Choroid plexus epithelial cell (primary cell): ENCODE measurements at regions not wholly inside any gene's neighbourhood (a gene's known extent, or its start where the extent isn't known, plus 50 kb on each side); places are given as distances from the start of the nearest gene placed in this dataset.

Experiments used
- DNase-seq: peaks from one replicate; pipeline ENCODE4 v3.0.0-alpha.2; 2010; ENCODE audit warnings: low read depth
- H3K4me3 ChIP-seq: 2 replicates; pipeline ENCODE4 v1.5.1; 2011; ENCODE audit warnings: low read depth, mild to moderate bottlenecking, control low read depth, low read length, moderate library complexity
- TF ChIP-seq, protein P1 (sequence below): conservative IDR thresholded peaks from 2 replicates; pipeline ENCODE4 v1.5.1; 2011; ENCODE audit warnings: low read depth, mild to moderate bottlenecking, control low read depth, inconsistent platforms, low read length, moderate library complexity

GRCh38 chr5:18805376-18805775 is 1171.1 kb downstream of the TAF11L14 start:
- TF ChIP-seq, protein P1, sequence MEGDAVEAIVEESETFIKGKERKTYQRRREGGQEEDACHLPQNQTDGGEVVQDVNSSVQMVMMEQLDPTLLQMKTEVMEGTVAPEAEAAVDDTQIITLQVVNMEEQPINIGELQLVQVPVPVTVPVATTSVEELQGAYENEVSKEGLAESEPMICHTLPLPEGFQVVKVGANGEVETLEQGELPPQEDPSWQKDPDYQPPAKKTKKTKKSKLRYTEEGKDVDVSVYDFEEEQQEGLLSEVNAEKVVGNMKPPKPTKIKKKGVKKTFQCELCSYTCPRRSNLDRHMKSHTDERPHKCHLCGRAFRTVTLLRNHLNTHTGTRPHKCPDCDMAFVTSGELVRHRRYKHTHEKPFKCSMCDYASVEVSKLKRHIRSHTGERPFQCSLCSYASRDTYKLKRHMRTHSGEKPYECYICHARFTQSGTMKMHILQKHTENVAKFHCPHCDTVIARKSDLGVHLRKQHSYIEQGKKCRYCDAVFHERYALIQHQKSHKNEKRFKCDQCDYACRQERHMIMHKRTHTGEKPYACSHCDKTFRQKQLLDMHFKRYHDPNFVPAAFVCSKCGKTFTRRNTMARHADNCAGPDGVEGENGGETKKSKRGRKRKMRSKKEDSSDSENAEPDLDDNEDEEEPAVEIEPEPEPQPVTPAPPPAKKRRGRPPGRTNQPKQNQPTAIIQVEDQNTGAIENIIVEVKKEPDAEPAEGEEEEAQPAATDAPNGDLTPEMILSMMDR, result no peak
- H3K4me3 ChIP-seq, result no peak overlapping the region
- DNase-seq, result no peak

DNA sequence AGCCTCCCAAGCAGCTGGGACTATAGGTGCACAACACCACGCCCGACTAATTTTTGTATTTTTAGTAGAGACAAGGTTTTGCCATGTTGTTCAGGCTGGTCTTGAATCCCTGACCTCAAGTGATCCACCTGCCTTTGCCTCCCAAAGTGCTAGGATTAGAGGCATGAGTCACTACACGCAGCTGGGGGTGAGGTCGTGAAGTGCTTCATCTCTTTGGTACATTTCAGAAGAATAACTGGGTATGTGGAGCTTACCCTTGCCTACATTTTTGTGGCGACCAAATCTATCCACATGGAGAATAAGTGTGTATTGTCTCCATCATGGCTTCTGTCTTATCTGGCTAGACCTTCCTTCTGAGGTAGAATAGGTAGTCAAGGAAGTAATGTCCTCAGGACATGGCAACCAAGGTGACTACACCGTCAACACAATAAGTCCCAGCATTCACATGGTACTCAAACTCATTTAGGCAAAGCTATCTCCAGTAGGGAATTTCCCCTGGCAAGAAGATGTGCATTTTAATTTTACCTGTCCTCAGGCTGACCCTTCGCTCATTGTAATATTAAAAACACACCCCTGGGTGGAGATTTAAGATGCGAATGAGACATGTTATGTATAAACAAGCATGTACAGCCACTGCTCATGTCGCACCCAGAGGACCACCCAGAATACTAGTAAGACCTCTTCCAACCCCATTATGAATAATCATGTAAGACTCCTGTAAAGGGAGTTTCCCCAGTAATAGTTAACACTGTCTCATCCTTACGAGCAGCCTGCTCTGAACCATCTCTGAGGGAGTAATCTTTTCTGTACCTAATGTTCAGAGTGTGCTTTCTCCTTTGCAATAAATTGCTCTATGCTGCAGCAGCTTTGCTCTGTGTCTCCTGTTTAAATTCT is 1173.2 kb downstream of the TAF11L14 start:
- TF ChIP-seq, protein P1, result no peak
- DNase-seq, result no peak
- no peak overlapping the region for H3K4me3 ChIP-seq

DNA sequence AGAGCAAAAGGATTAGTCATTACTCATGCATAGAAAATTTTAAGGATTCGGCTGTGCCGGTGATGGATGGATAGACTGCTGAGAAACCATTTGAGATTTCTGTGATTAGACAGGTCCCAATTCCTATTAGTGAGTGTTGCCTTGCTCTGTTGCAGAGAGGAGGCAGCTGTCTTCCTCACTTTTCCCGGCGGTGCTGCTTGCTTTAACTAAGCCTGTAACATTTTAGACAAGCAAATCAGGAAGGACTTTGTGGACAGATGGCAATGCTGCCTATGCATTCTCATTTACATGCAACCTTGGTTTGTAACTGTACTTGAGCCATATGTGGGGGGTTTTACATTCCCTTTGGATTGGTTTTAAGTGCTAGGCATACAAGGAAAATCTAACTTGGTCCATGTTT is 1176.3 kb downstream of the CDH18 start:
- H3K4me3 ChIP-seq, result no peak overlapping the region
- TF ChIP-seq, protein P1, result no peak
- DNase-seq, result no peak

GRCh38 chr5:18828351-18828750 is 1159.6 kb downstream of the CDH18 start:
- no peak overlapping the region for H3K4me3 ChIP-seq
- DNase-seq, result no peak
- TF ChIP-seq, protein P1, result no peak

GRCh38 chr5:18829539-18829938 is 1158.5 kb downstream of the CDH18 start:
- TF ChIP-seq, protein P1, result no peak
- no peak for DNase-seq
- no peak overlapping the region for H3K4me3 ChIP-seq

- TF ChIP-seq, protein P1, result no peak
- no peak for DNase-seq
- H3K4me3 ChIP-seq, result no peak overlapping the region
These were observed 1137.8 kb downstream of the CDH18 start for GRCh38 chr5:18850216-18850615.

GRCh38 chr5:18872978-18873377 is 1115.0 kb downstream of the CDH18 start:
- H3K4me3 ChIP-seq, result no peak overlapping the region
- DNase-seq, result no peak
- TF ChIP-seq, protein P1, result no peak
